ENCODE measurements at regions not wholly inside any gene's neighbourhood (a gene's known extent, or its start where the extent isn't known, plus 50 kb on each side); places are given as distances from the start of the nearest gene placed in this dataset.

DNA sequence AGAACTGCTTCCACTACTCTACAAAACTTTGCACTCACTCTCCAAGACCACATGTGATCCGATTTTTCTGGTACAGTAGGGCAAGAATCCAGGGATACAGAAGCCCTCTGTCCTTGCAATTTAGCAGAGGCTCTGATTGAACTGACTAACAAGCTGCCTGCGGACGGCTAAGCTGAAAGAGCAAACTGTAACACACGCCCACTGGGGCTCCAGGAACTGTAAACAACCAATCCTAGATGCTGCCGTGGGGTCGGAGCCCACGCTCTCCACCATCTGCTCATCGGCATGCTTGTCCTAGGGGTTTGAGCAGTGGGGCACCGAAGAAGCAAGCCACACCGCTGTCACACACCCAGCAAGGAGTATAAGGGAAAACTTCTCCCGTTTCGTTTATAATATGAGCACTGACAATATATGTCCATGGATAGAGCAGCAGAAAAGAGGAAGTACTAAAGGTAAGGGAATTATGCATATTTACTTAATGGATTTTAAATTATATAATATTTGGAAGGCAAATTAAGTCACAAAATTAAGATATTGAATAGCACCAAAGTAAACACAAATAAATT, 634.4 kb upstream of the POT1 start:
- no peak for DNase-seq

DNA sequence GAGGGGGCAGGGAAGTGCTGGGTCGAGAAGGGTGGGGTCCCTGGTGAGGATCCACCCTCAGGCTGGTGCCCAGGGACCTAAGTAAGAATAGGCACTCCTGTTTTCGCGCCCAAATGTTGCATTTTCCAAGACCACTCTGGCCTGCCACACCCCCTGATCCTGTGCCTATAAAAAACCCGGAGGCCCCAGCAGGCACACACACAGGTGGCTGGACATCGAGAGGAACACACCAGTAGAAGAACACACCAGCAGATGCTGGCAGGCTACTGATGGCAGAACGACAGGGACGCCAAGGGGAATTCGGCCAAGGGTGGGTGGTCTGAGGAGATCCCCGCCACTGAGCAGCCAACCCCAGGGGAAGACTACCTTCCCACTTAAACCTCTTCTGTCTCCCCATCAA, 633.9 kb upstream of the POT1 start:
- DNase-seq, result no peak

DNA sequence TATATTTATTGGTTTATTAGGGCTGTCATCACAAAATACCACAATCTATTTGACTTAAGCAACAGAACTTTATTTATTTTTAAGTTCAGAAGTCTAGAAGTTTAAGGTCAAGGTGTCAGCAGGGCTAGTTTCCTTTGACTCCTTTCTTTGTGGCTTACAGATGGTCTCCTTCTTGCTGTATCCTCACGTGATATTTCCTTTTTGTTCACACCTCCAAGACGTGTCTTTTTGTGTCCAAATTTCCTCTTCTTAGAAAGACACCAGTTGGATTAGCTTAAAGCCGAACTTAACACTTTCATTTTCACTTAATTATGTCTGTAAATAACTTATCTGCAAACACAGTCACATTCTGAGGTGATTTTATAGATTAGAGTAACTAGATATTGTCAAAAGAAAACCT, 631.4 kb upstream of the POT1 start:
- no peak for DNase-seq

DNA sequence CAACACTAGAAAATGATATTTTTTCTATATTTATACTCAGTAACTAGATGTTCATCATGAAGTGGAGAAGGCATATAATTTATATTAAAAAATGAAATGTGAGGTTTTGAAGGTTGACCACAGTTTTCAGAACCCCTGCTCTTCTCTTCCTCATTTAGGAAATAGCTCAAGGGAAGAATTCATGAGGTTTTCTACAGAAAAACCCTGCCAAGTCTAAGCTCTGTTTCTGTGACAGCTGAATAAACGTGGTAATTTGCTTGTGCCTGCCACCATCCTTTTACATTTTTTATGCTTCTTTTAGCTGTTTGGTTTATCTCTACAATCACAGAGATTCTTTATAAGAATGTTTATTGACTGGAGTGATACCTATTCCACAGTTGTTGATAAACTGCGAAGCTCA, 630.3 kb upstream of the POT1 start:
- no peak for DNase-seq

DNA sequence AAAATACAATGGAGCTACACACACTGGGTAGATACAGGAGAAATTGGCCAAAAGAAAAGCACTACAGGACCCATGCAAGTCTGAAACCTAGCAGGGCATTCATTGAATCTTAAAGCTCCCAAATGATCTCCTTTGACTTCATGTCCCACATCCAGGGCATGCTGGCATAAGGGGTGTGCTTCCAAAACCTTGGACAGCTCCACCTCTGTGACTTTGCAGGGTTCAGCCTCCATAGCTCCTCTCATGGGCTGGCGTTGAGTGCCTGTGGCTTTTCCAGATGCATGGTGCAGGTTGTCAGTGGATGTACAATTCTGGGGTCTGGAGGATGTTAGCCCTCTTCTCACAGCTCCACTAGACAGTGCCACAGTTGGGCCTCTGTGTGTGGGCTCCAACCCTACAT, 626.3 kb upstream of the POT1 start:
- DNase-seq, result no peak

DNA sequence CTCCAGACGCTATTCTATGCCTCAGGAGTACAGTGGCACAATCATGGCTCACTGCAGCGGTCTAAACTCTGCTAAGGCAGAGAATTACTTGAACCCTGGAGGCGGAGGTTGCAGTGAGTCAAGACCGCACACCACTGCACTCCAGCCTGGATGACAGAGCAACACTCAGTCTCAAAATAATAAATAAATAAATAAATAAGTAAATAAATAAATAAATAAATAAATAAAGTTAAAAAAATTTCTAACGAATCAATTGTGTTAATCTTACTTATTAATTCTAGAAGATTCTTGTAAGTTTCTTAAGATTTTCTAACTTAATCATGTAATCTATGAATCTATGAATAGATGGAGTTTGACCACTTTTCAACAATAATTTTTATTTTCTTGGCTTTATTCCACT, 621.4 kb upstream of the POT1 start:
- no peak for DNase-seq

DNA sequence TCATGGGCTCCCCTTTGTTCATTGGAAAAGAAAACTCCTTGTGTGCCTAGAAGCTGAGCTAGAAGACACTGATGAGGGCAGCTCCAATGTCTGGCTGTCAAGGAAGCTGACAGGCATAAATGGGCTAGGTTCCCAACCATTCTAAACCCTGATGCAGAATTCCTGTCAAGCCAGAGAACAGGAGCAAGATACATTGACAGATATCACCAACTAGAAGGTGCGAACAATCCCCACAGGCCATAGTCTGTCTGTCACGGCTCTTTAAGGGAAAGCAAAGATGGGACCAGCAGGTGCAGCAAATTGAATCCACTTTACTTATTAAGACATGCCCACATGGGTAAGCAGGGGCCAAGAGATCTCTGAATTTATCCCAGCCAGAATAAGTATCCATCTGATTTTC, 617.9 kb upstream of the POT1 start:
- no peak for DNase-seq

DNA sequence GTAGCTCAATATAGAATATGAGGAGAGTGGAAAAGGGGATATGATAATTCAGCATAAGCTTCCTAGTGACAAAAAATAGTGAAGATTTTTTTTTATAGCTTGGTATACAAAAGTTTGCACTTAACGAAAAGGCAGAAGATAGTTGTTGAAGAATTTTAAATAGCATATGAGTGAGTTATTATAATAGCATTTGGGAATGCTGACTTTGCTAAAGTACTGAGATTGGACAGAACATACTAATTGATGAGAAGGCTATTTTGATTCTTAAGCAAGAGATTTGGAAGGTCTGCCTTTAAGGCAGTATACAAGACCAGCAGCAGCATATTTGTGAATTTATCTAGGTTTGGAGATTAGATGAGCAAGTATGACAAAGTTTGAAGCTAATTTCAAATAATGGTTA, 600.9 kb upstream of the POT1 start:
- no peak for DNase-seq

DNA sequence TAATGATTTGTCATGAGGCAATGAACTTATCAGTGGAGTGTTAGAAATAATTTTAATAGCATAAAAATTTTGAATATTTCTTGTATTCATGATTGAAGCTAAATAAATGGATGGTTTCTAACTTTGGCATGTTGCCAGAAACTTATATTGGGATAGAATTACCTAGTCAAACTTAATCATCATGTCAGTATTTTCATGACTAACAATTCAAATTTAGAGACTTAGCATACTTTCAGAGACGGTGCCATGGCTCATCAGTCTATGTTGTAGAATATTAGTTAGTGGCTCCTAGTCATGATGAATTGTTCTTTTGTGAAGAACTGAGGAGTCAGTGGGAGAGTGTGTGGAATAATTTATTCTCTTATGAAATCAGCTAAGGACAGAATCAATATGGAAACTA, 599.6 kb upstream of the POT1 start:
- DNase-seq, result no peak

DNA sequence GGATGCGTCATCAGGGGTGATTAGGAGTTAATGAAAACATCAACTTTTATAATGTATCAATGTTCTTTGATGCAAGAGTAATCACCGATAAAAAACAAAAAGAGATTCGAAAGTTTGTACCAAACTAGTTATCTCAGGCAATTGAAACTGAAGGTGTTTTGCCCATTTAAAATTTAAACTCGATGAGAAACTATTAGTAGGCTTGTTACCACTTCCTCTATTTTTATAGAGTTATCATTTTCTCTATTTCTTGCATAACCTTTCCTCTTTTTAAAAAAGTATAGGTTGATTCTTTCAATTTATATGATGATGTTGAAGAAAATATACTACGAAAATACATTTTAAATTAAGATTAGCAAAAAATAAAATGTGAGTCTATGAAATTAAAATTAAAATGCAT, 597.3 kb upstream of the POT1 start:
- DNase-seq, result no peak

DNA sequence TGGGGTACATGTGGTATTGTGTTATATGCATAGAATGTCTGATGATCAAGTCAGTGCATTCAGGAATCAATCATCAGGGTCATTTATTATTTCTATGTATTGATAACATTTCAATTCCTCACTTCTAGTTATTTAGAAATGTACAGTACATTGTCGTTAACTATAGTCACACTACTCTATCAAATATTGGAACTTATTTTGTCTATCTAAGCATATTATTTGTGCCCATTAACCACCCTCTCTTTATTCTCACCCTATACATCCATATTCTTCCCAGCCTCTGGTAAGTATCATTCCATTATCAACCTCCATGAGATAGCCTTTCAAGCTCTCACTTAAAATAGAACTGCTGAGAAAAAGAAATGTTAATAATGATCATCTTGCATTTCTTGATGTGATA, 596.5 kb upstream of the POT1 start:
- DNase-seq, result no peak

DNA sequence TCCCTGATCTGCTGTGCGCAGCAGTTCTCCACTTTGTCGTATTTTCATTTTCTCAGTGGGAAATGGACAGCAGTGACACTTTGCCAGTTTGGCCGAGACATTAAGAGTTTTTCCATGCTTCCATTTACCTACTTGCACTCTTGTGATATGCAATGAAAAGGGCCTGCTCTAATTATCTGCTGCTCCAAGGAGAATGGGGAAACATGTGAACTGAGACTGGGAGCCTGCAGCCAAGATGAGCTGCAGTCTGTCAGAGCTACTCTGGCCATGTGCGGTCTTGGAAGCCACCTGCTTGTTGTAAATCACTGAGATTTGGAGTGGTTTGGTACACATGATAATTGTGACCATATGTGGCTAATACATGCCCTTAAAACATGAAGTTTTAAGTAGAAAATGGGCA, 586.6 kb upstream of the POT1 start:
- DNase-seq, result no peak

DNA sequence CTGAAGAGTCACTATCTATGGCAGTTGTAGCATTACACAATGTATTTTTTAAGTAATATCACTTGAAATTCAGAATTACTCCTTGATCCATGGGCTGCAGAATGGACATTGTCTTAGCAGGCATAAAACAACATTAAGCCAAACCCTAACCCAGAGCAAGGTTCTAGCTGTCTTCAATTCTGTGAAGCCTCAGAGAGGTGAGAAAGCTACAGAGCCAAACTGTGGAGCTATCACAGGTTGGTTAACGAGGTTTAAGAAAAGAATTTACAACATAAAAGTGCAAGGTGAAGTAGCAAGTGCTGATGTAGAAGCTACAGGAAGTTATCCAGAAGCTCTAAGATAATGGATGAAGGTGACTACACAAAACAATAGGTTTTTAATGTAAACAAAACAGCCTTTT, 582.7 kb upstream of the POT1 start:
- DNase-seq, result no peak

DNA sequence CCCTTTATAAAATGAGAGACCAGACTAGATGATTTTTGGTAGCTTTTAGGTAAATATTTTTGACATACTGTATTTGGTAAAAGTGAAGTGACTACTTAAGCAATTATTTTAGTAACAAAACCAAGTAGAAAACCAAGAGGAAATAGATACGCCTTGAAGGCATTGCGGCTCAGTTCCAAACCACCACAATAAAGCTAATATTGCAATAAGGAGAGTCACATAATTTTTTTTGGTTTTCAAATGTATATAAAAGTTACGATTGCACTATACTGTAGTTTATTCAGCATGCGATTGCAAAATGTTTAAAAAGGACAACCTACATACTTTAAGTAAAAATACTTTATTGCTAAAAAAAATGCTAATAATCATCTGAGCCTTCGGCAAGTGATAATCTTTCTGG, 581.7 kb upstream of the POT1 start:
- no peak for DNase-seq

DNA sequence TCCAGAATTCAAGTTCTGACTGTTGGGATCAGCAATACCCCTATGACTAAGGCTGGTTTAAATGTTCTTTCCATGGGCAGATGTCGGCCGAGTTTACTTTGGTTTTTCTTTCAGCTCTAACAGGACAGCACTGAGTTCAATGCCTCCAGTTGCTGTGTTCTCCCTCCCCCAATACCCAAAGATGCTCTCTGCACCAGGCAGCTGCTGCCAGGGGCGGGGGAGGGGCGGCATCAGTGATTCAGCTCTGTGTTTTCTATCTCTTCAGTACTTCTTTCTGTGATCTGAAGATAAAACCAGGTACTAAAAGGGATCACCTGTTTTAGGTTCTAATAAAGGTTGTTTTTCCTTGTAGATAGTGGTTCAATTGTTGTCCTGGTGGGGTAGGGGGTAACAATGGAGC, 576.7 kb upstream of the POT1 start:
- DNase-seq, result no peak

DNA sequence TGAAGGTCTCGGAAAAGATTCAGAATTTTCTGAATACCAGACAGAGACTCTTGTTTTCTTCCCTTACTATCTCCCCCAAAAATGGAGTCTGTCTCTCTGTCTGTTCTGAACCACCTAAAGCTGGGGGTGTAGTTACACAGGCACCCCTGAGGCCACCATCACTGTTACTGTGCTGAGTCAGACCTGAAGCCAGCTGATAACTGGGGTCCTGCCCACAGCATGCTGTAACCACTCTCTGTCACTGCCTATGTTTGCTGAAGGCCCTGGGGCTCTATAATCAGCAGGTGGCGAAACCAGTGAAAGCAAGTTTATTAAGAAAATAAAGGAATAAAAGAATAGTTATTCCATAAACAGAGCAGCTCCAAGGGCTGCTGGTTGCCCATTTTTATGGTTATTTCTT, 575.2 kb upstream of the POT1 start:
- DNase-seq, result no peak

DNA sequence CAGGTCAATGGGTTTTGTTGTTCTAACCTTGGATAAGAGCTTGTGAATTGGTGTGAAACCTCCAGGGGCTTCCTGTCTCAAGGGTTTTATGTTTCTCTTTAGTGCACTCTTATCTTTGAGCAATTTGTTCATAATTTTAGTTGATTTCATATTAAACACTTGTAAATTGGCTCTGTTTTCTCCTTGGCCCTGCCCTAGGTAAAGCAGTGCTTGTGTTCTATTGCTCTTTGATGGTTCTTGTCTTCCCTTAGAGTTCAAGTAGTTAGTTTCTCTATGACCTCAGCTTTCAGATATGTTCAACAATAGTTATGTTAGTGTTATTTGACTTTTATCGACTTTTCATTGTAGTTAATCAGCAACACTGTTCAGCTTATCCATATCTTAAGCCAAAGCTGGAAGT, 566.4 kb upstream of the POT1 start:
- DNase-seq, result no peak

DNA sequence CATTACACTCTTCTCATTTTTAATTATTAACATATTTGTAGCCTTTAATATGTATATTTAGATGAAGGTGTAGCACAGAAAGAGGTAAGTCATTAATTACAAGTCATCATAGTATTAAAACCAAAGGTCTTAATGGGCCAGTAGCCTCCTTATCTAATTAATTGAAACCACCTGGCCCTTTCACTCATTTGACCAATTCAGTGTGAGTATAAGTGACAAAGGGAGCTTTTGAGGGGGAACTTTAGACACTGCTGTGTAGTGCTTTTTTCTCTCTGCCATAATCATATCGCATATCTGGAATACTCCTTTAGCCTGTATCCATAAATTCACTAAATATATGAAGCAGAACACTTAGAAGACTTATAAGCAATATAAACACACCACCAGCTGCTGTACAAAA, 562.9 kb upstream of the POT1 start:
- DNase-seq, result no peak

DNA sequence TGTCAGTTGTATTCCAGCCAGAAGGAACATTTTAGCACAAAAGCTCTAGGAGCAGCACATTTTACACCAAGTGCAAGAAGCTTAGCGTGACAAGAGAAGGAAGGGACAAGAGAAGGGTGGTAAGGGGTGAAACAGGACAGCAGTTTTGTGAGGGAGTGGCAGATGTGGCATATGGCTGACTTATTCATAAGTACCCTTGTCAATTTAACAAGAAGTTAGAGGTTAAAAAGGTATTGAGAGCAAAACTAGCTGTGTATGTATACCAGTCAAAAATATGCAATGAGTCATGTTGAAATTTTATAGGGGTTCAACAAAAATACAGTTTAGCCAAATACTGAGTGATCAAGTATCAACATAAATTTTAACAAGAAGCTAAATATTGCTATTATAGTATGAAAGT, 561.5 kb upstream of the POT1 start:
- DNase-seq, result no peak

DNA sequence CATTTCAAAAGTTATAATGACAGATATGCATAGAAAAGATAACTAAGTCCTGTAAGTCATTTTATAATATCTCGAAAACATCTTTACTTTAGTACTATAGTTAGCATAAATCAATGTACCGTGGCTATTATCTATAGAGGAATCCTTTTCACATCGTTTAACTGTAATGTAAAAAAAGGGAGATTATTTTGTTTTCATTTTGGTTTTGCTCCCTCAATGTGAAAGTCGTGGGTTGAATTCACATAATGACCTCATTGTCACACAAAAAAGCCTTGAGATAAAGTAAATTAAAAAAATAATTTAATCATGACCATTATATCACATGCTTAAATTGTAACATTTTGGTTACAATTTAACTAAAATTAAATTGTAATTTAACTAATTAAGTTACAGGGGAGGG, 560.5 kb upstream of the POT1 start:
- DNase-seq, result no peak

DNA sequence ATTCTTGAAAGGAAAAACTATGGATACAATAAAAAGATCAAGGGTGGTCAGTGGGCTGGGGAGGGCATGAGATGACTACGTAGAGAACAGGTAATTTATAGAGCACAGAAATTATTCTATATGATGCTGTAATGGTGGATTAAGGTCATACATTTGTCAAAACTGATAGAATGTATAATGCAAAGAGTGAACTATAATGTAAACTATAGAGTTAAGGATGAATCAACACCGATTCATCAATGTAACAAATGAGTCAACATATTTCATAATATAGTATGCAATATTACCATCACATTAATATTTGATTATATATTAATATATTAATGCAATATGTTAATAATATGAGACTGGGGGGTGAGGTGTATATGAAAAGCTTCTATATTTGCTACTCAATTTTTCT, 555.6 kb upstream of the POT1 start:
- no peak for DNase-seq

DNA sequence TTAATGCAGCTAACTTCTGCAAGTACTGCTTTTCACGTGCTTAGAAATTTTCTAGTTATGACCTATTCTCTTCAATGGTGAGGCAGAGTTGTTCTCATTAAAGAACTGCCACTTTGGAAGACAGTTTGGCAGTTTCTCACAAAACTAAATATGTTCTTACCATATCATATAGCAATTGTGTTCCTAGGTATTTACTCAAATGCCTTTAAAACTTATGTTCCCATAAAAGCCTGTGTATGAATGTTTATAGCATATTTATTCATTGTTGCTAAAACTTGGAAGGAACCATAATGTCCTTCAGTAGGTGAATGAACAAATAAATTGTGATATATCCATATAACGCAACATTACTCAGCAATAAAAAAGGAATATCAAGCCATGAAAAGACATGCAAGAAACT, 555.1 kb upstream of the POT1 start:
- no peak for DNase-seq

DNA sequence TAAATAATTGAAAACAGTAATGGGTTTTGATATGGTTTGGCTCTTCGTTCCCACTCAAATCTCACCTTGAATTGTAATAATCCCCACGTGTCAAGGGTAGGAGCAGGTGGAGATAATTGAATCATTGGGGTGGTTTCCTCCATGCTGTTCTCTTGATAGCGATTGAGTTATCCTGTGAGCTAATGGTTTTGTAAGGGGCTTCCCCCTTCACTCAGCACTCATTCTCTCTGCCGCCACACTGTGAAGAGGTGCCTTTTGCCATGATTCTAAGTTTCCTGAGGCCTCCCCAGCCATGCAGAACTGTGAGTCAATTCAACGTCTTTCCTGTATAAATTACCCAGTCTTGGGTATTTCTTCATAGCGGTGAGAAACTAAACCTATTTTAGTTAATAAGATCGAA, 551.7 kb upstream of the POT1 start:
- DNase-seq, result no peak

DNA sequence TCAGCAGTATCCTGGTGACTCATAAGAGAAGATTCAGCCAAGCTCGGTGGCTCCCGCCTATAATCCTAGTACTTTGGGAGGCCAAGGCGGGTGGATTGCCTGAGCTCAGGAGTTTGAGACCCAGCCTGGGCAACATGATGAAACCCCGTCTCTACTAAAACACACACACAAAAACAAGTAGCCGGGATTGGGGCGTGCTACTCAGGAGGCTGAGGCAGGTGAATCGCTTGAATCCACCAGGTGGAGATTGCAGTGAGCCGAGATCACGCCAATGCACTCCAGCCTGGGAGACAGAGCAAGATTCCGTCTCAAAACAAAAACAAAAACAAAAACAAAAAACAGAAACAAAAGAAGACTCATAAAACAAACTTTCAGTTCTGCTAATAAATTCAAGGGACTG, 551.1 kb upstream of the POT1 start:
- DNase-seq, result no peak

DNA sequence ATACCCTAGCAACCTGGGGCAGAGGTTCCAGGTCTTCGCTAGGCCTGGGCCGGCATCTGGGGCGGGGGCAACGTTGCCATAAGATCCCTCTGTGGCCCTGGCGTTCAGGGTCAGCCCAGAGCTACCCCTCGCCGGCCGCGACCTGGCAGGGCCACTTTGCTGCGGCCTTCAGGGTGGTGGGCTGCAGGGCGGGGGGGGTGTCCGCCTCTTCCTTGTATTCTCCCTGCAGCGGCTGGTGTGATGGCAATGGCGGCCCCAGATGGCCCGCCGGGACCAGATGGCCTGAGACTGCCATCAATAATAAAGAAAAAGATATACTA, 539.2 kb upstream of the POT1 start:
- no peak for DNase-seq

All from right lung (tissue), 2 donors.